Amygdala (tissue), 56 donors: ENCODE measurements at regions not wholly inside any gene's neighbourhood (a gene's known extent, or its start where the extent isn't known, plus 50 kb on each side); places are given as distances from the start of the nearest gene placed in this dataset.

Source experiments
- DNase-seq, 56 donors: peaks; one replicate each; lab custom pipeline; 2025; lab: John Stamatoyannopoulos, UW

- DNase-seq: no peak
Observed at GRCh38 chr10:130545697-130546096, 409.5 kb downstream of the GLRX3 start.

GRCh38 chr10:130546841-130547240 is 410.6 kb downstream of the GLRX3 start:
- DNase-seq: no peak

GRCh38 chr10:130547368-130547767 is 411.2 kb downstream of the GLRX3 start:
- no peak for DNase-seq

DNA sequence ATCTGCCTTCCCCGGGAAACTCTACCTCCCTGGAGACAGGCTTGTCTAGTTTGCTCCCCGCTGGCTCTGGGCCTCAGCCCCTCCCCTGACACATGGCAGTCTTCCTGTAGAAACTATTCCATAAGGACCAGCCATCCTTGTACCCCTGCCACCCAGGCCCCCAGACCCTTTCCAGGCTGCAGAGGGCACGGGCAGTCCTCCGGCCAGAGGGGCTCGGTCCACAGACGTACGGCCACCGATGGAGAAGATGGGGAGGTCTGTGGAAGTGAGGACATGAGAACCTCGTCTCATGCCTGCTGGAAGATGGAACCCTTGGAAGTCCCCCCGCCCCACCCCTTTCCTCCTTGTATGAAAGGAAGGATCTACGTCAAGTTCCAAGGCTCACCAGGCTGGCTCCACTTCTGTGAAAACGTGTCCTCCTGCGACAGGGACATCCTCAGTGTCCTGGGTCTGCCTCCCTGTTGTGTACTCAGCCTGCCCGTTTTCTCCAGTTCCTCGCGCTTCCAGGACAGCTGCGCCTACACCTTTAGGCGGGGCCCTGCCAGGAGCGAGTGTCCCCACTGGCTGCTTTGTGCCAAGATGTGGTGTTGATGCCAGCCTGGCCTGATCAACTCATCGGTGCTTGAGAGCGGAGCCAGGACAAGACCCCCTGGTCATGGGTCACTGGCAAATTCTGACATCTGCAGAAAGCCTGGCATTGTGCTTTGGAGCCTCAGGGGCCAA is 414.9 kb downstream of the GLRX3 start:
- DNase-seq: no peak

- DNase-seq: no peak
Observed at GRCh38 chr10:130551676-130552075, 415.5 kb downstream of the GLRX3 start.

DNA sequence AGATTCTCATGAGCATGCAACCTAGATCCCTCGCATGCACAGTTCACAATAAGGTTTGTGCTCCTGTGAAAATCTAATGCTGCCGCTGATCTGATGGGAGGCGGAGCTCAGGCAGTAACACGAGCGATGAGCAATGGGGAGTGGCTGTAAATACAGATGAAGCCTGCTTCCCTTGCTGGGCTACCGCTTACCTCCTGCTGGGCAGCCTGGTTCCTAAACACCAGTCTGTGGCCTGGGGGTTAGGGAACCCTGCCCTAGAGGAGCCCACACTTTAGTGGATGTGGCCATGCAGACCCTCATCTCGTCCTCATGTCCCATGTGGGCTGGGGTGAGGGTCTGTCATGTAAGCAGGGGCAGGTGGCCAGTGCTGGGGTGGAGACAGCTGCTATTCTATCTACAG is 417.6 kb downstream of the GLRX3 start:
- no peak for DNase-seq

GRCh38 chr10:130554701-130555410 is 418.7 kb downstream of the GLRX3 start:
- DNase-seq: no peak

DNA sequence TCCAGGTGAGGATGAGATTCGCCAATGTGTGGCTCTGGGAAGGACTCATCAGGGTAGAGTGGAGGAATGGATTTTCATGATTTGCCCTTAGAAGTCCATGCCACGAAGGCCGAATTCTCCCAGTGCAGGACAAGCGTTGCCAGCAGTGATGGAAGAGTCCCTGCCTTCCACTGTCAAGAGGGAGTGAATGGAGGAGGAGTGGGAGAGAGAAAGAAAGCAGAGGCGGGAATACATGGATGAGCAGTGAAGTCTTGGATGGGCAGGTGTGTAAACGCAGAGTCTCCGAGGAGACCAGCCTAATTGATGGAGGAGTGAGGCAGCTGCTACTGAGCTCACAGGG is 419.2 kb downstream of the GLRX3 start:
- DNase-seq: no peak

- DNase-seq: no peak
Observed at GRCh38 chr10:130557181-130557845, 421.1 kb downstream of the GLRX3 start.

DNA sequence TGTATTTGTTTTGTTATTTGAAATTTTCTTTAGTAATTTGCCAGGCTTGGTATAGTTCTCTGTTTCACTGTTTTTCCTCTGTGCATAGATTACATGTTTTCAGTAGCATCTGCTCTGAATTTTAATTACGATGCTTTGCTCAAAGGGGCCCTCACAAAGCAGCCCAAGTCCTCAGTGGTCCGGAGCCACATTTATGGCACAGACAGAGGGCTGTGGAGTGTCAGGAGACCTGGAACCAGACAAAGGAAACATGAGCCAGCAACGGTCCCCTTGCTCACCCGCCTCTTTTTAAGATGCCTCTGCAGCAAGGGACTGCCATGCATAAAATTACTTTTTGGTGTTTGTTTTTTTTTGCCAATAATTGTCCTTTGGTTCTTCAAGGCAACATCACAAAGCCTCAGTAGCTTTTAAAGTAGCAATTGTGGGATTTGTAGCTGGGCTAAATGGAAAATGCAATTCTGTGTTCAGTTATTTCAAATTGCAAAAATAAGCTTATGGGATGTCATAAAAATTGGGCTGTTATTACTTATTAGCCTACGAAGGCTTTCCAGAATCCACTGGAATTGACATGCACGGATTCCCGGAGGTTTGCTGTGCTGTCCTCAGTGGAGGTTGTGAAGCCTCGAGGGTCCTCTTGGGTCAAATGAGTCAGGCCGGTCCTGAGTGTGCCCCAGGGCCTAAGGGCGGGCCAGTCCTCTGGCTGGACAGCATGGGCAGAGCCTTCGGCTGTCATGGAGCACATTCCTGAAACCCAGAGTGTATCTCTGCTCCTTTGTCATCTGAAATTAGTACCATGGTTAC is 422.8 kb downstream of the GLRX3 start:
- no peak for DNase-seq

DNA sequence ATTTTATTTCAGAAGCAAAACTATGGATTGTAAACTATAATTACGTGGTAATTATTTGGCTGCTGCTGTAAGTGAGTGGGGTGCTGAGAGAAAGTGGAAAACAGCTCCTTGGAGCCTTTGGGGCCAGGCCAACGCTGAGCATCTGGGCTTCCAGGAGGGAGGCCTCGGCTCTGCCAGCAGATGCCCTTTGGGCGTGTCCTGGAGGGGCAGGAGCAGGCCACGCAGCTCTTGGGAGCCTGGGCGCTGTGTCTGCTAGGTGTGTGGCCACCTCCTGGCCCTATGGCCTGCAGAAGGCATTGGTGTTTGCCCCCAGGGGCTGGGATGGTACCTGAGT is 423.3 kb downstream of the GLRX3 start:
- no peak for DNase-seq

DNA sequence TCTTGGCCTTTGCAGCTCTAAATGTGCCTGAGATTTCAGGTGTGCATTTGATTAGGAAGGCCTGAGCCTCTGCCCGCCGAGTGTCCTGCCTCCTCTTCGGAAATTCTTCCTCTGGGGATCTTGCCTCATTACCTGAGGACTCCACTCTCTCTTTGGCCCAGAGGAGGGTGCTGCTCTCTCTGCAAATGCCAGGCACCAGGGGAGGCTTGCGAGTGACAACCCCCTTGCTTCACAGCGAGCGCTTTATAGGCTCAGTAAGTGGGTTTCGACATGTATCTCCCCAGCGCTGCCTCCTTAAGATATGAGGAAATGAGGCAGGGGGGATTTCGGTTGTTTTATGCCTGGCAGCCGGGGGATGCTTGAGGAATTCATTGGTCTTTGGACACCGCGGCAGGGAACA is 423.9 kb downstream of the GLRX3 start:
- no peak for DNase-seq

DNA sequence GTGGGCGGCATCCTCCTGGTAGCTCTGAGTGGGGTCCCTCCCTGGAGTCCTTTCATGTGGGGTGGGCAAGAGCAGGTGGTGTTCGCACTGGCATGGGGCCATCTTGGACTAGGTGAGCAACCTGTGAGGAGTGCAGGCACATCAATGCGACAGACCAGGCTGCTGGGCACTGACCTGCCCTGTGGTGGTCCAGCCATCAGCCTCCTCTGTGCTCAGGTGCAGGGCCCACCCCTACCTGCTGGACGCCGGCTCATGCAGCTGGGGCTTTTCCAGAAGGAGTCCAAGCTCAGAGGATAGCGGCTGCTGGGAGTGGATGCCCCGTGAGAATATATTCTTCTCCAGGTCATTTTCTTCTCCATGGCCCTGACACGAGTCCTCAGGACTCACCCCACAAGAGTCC is 424.4 kb downstream of the GLRX3 start:
- DNase-seq: no peak

- DNase-seq: no peak
Observed at GRCh38 chr10:130561681-130562080, 425.5 kb downstream of the GLRX3 start.

GRCh38 chr10:130567011-130567410 is 430.8 kb downstream of the GLRX3 start:
- DNase-seq: no peak

GRCh38 chr10:130567436-130567835 is 431.2 kb downstream of the GLRX3 start:
- DNase-seq: no peak

GRCh38 chr10:130568246-130568645 is 432.1 kb downstream of the GLRX3 start:
- no peak for DNase-seq

- no peak for DNase-seq
Observed at GRCh38 chr10:130570074-130570473, 433.9 kb downstream of the GLRX3 start.

DNA sequence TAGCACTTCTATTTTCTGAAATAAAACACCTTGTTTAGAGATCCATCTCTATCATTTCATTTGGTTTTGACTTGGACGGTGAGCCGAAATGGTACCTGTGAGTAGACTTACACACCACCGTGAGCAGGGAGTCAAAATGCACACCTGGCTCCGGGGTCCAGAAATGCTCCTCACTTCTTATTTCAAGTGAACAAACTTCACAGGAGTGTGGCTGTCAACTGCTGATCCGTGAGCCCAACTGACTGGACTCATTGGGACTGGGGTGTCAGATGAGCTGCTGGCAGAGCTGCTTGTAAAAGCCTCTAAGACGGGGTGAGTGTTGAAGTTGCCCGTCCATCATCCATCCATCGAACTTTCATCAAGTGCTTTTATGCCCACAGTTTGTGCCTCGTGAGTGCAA is 435.5 kb downstream of the GLRX3 start:
- DNase-seq: no peak

- no peak for DNase-seq
Observed at GRCh38 chr10:130573446-130573845, 437.3 kb downstream of the GLRX3 start.

GRCh38 chr10:130575756-130576285 is 439.6 kb downstream of the GLRX3 start:
- no peak for DNase-seq
